GM18867 (cell line): ENCODE measurements at regions not wholly inside any gene's neighbourhood (a gene's known extent, or its start where the extent isn't known, plus 50 kb on each side); places are given as distances from the start of the nearest gene placed in this dataset.
"Not testable (repeated sequence)": the region's sequence is repeated elsewhere in the genome, so short reads cannot be mapped to it uniquely, and the experiment has no call there.

Source experiments
- ATAC-seq: cut with Tn5 transposase; IDR thresholded peaks from one replicate; pipeline ENCODE4 v1.9.1; 2021; ENCODE audit warnings: mild to moderate bottlenecking, moderate library complexity; ENCODE audit not compliant: unreplicated experiment

DNA sequence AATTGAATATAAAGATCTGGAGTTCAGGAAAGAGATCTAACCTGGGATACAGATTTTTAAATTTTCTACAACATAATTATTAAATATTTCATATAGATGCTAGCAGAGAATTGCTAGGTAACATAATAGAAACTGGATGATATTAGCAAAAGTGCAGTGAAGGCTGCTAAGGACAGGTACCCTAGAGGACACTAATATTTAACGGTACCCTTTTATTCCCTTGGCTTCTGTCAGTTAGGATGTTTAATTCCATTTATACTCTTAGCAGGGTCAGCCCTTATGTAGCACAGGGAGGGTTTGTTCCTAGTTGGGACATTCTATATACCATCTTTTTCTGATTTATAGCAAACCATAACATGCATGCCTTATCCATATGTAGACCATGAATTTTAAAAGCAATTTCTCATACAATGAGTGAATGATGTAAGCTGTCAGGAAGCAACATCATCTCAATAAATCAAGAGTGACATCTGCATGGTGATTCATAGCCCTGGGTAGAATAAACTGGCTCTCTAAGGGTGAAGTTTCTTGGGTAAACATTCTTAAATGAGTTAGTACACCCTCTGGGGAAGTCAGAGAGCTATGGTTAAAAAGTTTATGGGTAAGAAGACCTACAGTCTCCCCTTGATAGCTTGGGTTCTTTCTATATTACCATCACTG lies 404.4 kb upstream of the MGAT4C start:
- no peak for ATAC-seq

DNA sequence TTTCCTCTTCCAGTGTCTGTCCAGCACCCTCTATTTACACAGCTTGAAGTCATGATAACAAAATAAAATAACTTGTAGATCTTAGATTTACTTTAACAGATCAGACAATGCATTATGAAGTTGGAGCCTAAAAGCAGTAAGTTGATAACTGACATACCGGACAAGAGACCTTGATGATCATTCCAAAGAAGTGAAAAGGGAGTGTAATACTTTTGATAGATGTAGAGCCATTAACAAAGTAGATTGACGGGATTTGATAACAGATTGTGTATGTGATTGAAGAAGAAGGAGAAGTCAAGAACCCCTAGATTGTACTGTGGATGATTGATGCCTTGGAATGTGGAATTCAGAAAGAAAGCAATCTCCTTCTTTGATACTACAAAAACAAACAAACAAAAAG lies 403.8 kb upstream of the MGAT4C start:
- no peak for ATAC-seq

DNA sequence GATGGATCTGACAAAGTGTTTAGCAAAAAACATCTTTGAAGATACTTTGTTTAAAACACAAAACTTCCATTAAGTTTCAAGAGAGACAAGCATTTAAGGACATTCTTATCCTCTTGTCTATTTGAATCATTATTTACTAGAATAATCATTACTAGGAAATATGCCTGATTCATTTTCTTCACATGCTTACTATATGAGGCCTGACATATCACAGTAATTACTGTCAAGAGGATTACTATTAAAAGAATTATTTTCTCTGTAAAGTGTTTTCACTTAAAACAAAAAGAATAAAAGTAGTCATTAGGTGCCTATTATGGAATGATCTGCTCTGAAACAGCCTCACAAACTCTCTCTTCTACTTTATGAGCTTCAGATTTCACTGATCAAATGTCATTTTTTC lies 402.1 kb upstream of the MGAT4C start:
- ATAC-seq: no peak

DNA sequence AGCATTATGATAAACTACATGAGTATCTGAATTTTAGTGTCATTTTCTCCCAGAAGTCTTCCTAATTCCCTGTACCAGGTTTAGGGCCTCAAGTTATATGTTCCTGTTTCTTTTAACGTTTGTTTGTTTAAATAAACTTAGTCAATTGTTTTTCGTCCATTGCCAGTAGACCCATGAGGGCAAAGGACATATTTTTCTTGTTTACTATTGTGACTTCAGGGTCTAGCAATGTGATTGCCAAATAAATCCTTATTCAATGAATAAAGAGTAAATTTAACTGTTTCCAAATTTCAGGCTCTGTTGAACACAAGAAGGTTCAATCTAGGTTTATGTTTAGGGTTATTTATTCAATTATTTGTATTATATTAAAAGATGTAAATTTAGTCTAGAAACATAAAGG lies 391.6 kb upstream of the MGAT4C start:
- no peak for ATAC-seq

DNA sequence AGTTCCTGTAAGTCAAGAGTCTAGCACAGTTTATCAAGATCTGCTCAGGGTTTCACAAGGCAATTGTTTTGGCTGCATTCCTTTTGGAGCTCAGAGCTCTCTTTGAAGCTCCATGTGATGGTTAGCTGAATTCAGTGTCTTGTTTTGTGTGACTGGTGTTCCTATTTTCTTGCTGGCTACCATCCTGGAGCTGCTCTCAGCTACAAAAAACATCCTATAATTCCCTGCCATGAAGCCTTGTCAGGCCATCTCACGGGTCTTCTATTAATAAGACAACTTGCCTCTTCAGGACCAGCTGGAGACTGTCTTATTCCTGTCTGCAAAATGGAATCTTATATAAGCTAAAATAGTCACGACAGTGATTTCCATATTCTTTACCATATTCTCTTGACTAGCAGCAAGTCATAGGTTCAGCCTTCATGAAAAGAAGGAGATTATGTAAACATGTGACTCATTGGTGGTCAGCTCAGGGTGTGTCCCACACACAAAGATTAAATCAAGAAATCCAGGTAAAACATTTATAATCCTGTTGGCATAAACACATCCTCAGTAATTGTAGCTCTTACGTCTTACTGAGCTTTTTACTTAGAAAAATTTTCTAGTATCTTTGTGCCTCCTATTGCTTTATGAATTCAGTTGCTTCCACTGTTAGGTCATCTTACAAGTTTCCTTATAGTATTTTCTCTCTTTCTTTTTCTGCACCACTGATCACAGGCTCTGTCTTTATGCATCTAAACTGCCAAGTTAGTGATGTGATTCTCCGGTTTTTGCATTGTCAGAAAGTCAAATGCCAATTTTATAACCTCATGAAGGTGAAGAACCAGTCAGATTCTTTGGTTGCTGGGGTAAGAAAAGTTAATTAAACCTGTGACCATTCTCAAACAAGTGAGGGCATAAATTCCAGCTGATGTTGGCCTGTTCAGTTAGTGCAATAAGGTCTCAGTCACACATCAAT lies 378.5 kb upstream of the MGAT4C start:
- ATAC-seq: no peak

DNA sequence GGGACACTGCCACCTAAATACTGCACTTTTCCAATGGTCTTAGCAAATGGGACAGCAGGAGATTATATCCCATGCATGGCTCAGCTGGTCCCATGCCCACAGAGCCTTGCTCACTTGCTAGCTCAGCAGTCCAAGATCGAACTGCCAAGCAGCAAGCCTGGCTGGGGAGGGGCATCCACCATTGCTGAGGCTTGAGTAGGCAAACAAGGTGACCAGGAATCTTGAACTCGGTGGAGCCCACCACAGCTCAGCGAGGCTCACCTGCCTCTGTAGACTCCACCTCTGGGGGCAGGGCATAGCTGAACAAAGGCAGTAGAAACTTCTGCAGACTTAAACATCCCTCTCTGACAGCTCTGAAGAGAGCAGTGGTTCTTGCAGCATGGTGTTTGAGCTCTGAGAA lies 370.8 kb upstream of the MGAT4C start:
- ATAC-seq: no peak

DNA sequence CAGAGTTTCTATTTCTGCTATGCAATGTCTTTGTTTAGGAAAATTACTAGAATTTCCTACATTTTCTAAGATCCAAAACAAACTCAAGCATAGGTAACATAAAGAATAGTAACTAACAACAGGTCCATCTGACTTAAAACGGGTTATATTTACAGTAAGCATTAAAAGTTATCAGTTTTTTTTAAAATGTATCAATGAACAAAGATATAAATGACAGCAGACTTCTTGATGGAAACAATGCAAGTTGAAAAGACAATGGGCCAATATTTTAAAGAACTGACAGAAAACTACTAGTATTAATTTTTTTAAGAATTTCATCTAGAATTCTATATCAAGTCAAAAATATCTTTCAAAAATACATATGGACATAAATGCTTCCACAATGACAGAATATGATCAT lies 367.1 kb upstream of the MGAT4C start:
- ATAC-seq: no peak

DNA sequence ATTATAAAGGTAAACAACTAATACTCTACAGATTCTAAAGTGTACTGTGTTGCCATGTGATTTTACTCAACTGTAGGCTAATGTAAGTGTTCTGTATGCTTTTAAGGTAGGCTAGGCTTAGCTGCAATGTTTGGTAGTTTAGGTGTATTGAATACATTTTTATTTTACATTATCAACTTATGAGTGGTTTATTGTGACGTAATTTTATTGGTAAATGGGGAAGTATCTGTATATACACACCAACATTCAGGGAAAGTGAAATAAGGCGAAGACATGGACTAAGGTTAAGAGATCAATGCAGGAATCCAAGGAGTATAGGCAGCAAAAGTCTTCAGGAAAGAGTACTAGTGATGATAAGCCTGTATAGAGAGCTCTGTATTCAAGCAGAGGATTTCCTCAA lies 365.8 kb upstream of the MGAT4C start:
- ATAC-seq: no peak

DNA sequence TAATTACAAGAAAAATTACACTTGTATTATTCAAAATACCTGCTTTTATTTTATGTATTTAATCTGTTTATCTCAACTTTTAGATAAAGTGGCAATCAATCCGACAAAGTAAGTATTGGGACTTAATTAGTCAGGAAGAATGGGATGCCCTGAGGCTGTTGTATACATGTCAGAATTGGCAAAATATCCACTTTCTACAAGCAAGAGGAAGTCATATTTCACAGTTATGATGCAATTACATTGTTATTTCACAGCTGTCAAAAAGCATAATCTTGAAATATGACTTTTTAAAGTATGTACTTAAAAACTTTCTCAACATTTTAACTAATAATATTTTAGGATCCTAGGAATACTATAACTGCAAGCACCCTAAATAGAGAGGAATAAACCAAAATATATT lies 357.1 kb upstream of the MGAT4C start:
- no peak for ATAC-seq

DNA sequence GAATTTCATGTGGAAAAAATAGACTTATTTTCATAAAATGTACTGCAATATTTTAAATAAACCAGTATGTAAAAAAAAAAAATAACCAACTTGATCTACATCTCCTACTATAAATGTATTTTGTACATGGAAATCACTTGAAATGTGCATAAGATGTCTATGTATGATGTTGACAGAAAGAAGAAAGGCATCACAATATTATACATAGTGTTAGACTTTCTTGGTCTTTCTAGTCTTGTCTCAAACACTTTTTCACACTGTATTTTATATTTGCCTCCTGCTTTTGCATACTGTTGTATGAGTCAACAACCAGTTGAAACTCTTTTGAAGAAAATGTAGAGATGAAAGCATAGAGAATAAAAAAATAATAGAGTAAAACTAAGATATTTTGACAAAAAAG lies 352.4 kb upstream of the MGAT4C start:
- ATAC-seq: no peak

DNA sequence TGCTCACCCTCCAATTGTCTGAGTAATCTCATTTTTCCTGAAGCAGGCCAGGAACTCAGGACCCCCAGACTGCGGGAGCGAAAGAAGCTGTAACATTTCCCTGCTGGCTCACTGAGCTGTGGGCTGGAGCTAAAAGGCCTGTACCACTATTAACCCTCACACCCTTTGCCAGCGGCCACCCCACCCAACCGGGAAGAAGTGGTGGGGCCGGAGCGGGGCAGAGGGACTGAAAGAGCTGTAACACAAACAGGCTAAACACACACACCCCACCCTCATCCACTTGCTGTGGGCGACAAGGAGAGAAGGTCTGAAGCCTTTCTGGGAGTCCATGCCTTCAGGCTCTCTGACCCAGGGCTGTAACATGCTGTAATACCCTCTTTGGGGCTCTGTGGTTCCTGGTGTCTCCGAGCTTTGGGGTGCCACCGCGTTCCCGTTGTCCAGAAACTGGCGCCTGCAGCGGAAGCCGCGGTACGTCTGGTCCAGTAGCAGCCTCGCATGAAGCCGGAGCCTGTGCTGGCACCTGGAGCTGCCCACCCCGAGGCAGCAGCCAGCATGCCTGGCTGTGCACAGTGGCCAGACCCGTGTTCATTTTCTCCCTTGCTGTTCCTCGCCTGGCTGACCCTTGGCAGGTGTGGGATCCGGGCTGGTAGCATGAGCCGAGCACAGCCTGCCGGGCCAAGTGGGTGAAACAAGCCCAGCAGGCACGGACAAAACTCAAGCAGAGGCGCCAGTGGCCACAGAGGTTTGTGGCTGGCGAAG lies 345.5 kb upstream of the MGAT4C start:
- ATAC-seq: no peak

DNA sequence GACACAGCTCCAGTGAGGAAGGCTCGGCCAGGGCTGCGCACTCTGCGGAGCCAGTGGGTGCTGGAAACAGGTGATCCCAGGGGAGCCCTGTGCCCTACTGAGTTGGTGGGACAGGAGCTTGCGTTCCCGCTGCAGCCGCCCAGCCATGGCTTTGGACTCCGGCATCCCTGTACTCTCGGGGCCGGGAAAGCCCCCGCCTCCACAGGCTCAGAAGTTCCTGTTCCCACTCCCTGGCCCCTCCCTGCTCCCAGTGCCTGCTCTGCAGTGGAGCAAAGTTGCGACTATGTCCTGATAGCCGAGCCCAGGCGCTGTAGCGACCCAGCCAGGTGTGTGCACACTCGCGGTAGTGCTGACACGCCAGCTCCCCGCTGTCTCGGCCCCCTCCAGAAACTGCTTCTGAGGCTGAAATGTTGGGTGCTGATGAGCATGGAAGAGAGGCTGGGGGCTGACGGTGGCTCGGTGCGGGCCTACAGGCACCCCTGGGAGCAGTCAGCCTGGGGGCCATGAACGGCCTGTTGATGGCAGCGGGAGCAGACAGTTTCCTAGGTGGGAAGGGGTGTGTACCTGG lies 344.6 kb upstream of the MGAT4C start:
- no peak for ATAC-seq

DNA sequence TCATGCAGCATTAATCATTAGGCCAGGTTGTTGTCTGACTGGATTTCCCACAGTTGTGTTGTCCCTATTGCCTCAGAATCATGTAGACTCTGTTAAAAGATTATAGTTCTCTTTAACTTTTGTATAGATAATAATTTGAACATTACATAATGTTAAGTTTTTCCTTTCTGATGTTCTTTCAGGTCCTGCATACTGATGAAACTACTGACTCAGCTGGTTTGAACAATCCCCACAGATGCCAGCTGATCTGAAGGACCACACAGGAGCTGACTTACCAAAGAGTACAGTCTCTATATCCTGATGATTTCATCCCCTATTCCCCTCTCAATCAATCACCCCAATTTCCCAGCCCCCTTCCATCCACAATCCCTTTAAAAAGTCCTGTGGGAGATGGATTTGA lies 341.2 kb upstream of the MGAT4C start:
- no peak for ATAC-seq

DNA sequence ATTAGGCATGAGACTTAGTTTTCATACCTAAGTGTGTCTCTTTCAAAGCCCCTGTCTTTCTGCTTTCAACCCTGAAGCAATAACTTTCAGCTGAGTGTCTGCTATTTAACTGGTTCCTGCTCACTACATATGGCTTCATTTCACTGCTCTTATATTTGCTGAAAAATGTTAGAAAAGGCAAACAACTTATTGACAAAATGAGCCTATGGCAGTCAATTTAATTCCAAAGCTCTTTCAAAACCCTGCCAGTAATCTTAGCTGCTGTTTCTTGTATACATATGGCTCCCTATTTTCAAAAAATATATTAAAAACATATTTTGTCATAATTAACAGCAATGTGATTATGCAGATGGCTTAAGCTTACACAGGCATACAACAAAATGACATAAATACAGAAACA lies 334.1 kb upstream of the MGAT4C start:
- no peak for ATAC-seq

DNA sequence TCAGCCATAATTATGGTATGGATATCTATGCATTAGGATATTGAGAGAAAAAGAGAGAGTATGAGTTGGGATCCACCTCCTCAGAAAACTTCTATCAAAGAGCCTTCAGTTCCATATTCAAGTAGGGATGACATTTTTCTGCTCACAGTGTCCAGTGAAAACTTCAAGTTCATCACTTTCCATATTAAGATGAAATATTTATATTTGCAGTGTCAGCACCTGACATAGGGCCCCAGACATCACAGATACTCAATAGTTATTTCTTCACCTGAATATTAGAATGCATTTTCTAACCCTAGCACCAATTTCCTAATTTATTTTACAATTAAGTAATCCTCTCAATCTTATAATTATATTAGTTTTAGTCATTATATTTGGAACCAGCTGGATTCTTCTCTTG lies 318.0 kb upstream of the MGAT4C start:
- ATAC-seq: no peak

DNA sequence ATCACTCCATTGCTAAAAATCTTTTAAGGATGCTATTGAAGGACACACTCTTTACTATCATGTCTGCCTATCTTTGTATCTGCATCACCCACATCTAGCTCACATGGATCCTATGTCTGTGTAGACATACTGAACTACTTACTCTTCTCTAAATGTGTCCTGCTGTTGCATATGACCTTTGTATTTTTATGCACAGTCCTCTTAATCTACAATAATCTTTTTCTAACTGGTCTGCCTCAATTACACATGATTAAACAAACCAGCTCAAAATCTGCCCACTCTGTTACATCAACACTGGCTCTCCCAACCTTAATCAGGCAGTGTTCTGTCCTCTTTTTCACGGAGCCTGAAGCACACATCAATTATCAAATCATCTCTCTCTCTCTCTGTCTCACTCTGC lies 316.3 kb upstream of the MGAT4C start:
- no peak for ATAC-seq

DNA sequence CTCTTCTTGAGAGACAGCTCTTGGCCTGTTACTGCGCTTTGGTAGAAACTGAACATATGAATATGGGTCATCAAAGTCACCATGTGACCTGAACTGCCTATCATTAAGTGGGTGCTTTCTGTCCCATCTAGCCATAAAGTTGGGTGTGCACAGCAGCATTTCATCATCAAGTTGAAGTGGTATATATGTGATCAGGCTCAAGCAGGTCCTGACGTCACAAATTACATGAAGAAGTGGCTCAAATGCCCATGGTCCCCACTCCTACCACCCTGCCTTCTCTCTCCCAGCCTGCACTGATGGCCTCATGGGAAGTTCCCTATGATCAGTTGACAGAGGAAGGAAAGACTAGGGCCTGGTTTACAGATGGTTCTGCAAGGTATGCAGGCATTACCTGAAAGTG lies 308.8 kb upstream of the MGAT4C start:
- no peak for ATAC-seq

DNA sequence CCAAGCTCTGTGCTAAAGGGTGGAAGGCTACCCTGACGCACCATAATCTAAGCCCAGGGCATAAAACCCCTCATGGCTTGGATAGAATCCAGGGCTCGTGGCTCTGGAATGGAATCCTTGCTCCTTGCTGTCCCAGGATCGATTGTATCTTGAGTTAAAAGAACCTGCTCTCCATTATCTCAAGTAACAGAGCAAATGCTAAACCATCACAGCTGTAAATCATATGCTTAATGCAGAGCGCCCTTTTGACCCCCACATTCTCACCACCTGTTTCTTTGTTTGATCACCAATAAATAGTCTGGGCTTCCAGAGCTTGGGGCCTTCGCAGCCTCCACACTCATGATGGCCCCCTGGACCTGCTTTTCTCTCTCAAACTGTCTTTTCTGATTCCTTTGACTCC lies 299.3 kb upstream of the MGAT4C start:
- ATAC-seq: not testable (repeated sequence)

DNA sequence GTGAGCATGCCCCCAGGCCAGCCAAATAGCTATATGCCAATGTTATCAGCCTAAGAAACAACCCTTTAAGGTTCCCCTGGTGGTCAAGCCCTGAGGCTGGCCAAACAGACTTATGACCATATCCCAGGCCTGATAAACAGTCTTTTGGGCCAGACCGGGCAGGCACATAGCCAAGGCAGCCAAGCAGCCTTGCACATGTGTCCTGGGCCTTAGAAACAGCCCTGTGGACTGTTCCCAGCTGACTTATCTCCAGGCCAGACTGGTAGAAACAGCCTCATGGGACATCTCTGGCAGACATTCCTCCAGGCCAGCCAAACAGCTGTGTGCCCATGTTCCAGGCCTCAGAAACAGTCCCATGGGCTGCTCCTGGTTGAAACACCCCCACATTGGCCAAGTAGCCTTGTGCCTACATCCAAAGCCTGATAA lies 295.0 kb upstream of the MGAT4C start:
- ATAC-seq: no peak

DNA sequence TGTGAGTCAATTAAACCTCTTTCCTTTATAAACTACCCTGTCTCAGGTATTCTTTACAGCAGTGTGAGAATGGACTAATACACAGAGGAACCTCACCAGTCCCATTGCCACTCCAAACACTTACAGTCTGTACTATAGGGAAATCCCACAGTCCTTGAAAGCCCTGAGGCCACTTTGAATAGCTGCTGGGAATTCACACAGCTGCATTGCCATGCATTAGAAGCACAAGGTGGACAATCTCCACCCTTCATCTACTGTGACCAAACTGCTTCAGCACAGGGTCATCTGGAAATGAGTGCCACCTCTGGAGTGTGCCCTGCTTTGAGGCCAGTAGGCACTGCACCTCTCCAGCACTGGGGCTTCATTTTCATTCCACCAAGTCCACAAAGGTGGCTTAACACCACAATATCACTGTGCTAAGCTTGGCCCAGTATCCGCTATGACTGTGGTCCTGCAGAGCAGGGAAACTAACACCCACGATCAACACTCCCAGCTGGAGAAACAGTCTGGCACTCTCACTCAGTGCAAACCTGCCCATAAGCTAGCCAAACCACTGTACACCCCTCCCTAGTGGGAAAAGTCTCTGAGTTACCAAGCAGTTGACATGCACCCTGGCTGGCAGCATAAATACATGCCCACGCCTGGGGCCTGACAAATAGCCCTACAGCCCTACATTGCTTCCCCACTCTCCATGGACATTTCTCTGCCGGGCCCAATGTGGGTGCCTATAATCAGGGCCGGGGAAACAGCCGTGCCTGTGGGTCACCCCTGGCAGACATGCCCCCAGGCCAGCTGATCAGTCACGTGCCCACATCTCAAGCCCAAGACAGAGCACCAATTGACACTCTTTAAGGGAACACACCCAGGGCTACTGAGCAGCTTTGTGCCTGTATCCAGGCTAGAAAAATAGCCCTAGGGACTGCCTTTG lies 294.3 kb upstream of the MGAT4C start:
- no peak for ATAC-seq
